ENCODE measurements at regions not wholly inside any gene's neighbourhood (a gene's known extent, or its start where the extent isn't known, plus 50 kb on each side); places are given as distances from the start of the nearest gene placed in this dataset.
"Not testable (repeated sequence)": the region's sequence is repeated elsewhere in the genome, so short reads cannot be mapped to it uniquely, and the experiment has no call there.

GRCh38 chr7:146022776-146023175 lies 93.8 kb upstream of the CNTNAP2 start (continued):
- no peak for TF ChIP-seq PBX3 (IDR thresholded peaks at IDR 0.05; ENCODE audit: insufficient replicate concordance, low read depth, low read length)
- no peak for TF ChIP-seq NBN (IDR thresholded peaks at IDR 0.05)
- no peak for TF ChIP-seq RAD51 (IDR thresholded peaks at IDR 0.05)
- TF ChIP-seq SREBF1 (IDR thresholded peaks at IDR 0.05; ENCODE audit: low read length) = no peak
- no peak for TF ChIP-seq RELA (IDR thresholded peaks at IDR 0.05; ENCODE audit: borderline replicate concordance, partially characterized antibody)
- TF ChIP-seq PAX5 (IDR thresholded peaks at IDR 0.05; ENCODE audit: borderline replicate concordance, low read depth, low read length) = no peak
- no peak for TF ChIP-seq CBX5 (IDR thresholded peaks at IDR 0.05; ENCODE audit: low read depth)
- TF ChIP-seq SRF (IDR thresholded peaks at IDR 0.05; ENCODE audit: low read depth in 2 of 2, low read length in 2 of 2) = no peak
- no peak for TF ChIP-seq BCL11A (IDR thresholded peaks at IDR 0.05; ENCODE audit: low read depth, low read length)

- in situ Hi-C loops (cut with MboI); H3K4me2 ChIP-seq (ENCODE audit: control insufficient read depth, insufficient read depth); FAIRE-seq; intact Hi-C loops (cut with micrococcal nuclease; ENCODE audit: unreplicated experiment); ATAC-seq; H3K9me3 ChIP-seq (replicated peaks; ENCODE audit: control insufficient read depth, insufficient read depth, low read length); H3K9ac ChIP-seq (ENCODE audit: control insufficient read depth, insufficient read depth, low read length); RAD21 ChIA-PET (ENCODE audit: unreplicated experiment); POLR2A ChIA-PET; DNase-seq (ENCODE audit: low read depth, low spot score); H3K27ac ChIP-seq (ENCODE audit: control insufficient read depth, insufficient read depth); H2AFZ ChIP-seq (ENCODE audit: control insufficient read depth, low read depth, low read length); CTCF ChIA-PET; H3K4me3 ChIP-seq; H3K4me1 ChIP-seq (ENCODE audit: control insufficient read depth, insufficient read depth, low read length); H3K27me3 ChIP-seq (replicated peaks in 1 of 2; ENCODE audit: control insufficient read depth in 2 of 2, insufficient read depth in 2 of 2, low read length in 1 of 2); BruUV-seq (replicated peaks); H4K20me1 ChIP-seq (ENCODE audit: control insufficient read depth, insufficient read depth); H3K79me2 ChIP-seq (ENCODE audit: control insufficient read depth, insufficient read depth, low read length); H3K36me3 ChIP-seq (ENCODE audit: control insufficient read depth in 2 of 2, insufficient read depth in 2 of 2, low read length in 1 of 2): not testable (repeated sequence)
- WGBS (ENCODE audit: insufficient coverage, insufficient replicate concordance, low lambda C conversion rate, missing lambda C conversion rate) = 68% methylated on average over 15 of the region's 33 CpGs
- SMC1A ChIA-PET (ENCODE audit: uncharacterized antibody, unreplicated experiment) = interaction anchor here (1.4 kb wide), 1 partner anchor 17 kb away, joined by 3 read pairs; no protein-coding TSS in a partner anchor
These were observed 97.3 kb upstream of the CNTNAP2 start for GRCh38 chr7:146019041-146020004.

- POLR2A ChIA-PET; RAD21 ChIA-PET (ENCODE audit: unreplicated experiment); SMC1A ChIA-PET (ENCODE audit: uncharacterized antibody, unreplicated experiment); in situ Hi-C loops (cut with MboI); H3K9ac ChIP-seq (ENCODE audit: control insufficient read depth, insufficient read depth, low read length); H3K36me3 ChIP-seq (ENCODE audit: control insufficient read depth in 2 of 2, insufficient read depth in 2 of 2, low read length in 1 of 2); H3K27ac ChIP-seq (ENCODE audit: control insufficient read depth, insufficient read depth); FAIRE-seq; H3K4me3 ChIP-seq; H3K27me3 ChIP-seq (replicated peaks in 1 of 2; ENCODE audit: control insufficient read depth in 2 of 2, insufficient read depth in 2 of 2, low read length in 1 of 2); intact Hi-C loops (cut with micrococcal nuclease; ENCODE audit: unreplicated experiment); H3K9me3 ChIP-seq (replicated peaks; ENCODE audit: control insufficient read depth, insufficient read depth, low read length); ATAC-seq; H4K20me1 ChIP-seq (ENCODE audit: control insufficient read depth, insufficient read depth); DNase-seq (ENCODE audit: low read depth, low spot score); H3K4me1 ChIP-seq (ENCODE audit: control insufficient read depth, insufficient read depth, low read length); H3K79me2 ChIP-seq (ENCODE audit: control insufficient read depth, insufficient read depth, low read length); H3K4me2 ChIP-seq (ENCODE audit: control insufficient read depth, insufficient read depth); CTCF ChIA-PET; BruUV-seq (replicated peaks); H2AFZ ChIP-seq (ENCODE audit: control insufficient read depth, low read depth, low read length): not testable (repeated sequence)
- 27% methylated on average over 5 of the region's 5 CpGs for WGBS (ENCODE audit: insufficient coverage, insufficient replicate concordance, low lambda C conversion rate, missing lambda C conversion rate)
These were observed 99.2 kb upstream of the CNTNAP2 start for GRCh38 chr7:146017366-146017765.
